GM23248 (cell line): ENCODE measurements at regions not wholly inside any gene's neighbourhood (a gene's known extent, or its start where the extent isn't known, plus 50 kb on each side); places are given as distances from the start of the nearest gene placed in this dataset.

ENCODE experiments used
- EZH2 ChIP-seq: fragments of 200-600 bp; sonication (generic); IDR thresholded peaks from 2 replicates; pipeline ENCODE4 v1.6.1; 2018; ENCODE audit warnings: antibody characterized with exemption, mild to moderate bottlenecking; ENCODE audit not compliant: insufficient read depth, poor library complexity, severe bottlenecking
- EZH2phosphoT487 ChIP-seq: fragments of 200-600 bp; sonication (generic); IDR thresholded peaks from 2 replicates; pipeline ENCODE4 v1.6.1; 2018; ENCODE audit warnings: antibody characterized with exemption, moderate library complexity, mild to moderate bottlenecking, low read depth; ENCODE audit not compliant: insufficient read depth

DNA sequence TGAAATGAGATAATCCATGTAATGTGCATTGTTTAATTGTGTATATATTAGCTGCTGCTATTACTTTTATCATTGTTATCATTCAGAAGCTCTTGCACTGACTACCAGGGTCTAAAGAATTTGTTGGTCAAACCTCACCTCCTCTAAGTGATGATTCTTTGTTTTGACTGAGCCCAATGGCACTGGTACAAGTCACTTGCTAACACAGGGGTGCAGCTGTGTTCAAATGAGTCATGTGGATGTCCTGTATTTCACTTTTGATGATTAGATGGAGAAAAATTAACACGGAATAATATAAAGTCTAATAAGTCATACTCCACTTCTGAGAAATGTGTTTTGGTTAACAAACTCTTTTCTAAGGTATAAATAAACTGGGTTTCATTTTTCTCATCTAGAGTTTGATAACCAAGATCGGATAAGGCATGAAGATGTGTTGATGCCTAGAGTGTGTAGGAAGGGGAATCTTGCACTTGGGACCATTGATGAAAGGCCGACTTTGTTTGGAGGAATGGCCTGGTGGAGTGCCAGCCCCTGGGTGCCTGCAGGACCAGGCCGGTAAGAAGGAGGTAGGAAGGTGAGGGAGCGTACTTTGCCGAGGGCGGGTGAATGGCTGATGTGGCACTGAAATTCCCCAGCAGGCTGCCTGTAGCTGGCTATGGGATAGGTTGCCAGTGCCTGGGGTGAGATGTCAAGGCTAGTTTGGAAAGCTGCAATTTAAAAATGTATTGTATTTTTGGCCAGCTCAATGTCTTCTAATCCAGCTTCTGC lies 244.7 kb upstream of the ZPLD1 start:
- TF ChIP-seq EZH2, result no peak
- no peak for TF ChIP-seq EZH2phosphoT487
